ENCODE measurements at regions not wholly inside any gene's neighbourhood (a gene's known extent, or its start where the extent isn't known, plus 50 kb on each side); places are given as distances from the start of the nearest gene placed in this dataset.
"Not testable (repeated sequence)": the region's sequence is repeated elsewhere in the genome, so short reads cannot be mapped to it uniquely, and the experiment has no call there.

DNA sequence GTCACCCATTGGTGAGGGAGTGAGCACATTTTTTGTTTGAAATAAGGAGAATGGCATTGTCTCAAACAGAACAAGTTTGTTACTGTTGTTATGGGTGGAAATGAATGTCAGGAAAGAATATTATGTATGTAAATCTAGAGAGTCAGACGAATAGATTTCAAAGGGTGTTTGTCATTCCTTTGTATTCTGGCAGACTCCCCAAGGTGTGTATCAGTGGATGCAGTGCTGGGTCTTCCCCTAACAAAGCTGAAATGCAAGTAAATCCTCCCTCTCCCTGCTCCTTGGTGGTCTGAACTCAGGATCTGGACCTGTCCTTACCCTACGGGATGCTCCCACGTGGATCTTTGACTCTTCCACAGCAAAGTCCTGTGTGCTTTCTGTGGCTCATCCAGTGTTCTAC lies 139.5 kb upstream of the ZNF516 start:
- DNase-seq (ENCODE audit: low spot score) = no peak

GRCh38 chr18:76633588-76634269 lies 138.7 kb upstream of the ZNF516 start:
- DNase-seq (ENCODE audit: low spot score) = no peak

DNA sequence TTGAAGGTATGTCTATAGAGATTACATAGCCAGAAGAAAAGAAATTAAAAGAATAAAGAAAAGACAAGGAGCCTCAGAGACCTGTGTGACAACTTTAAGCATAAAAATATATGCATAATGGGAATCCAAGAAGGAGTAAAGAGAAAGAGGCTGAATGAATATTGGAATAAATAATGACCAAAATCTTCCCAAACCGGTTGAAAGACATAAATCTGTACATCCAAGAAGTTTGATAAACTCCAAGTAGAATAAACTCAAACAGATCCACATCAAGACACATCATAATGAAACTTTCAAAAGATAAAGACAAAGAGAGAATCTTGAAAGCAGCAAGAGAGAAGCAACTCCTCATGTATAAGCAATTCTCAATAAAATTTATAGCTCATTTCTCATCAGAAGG lies 132.4 kb upstream of the ZNF516 start:
- no peak for DNase-seq (ENCODE audit: low spot score)

DNA sequence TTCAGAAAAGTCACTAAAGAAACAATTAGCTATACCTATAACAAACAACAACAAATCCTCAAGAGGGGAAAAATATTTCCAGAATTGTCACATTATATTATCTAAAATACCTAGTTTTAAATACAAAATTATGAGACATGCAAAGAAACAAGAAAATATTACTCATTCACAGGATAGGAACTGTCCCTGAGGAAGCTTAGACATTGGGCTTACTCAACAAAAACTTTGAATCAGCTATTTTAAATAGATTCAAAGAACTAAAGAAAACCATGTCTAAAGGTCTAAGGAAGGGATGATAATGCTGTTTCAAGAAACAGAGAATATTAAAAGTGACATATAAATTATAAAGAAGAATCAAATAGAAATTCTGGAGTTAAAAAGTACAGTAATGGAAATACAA lies 131.9 kb upstream of the ZNF516 start:
- no peak for DNase-seq (ENCODE audit: low spot score)

GRCh38 chr18:76622651-76623050 lies 127.6 kb upstream of the ZNF516 start:
- DNase-seq (ENCODE audit: low spot score) = no peak

- DNase-seq (ENCODE audit: low spot score) = no peak
Observed at GRCh38 chr18:76621782-76622495, 126.9 kb upstream of the ZNF516 start.

DNA sequence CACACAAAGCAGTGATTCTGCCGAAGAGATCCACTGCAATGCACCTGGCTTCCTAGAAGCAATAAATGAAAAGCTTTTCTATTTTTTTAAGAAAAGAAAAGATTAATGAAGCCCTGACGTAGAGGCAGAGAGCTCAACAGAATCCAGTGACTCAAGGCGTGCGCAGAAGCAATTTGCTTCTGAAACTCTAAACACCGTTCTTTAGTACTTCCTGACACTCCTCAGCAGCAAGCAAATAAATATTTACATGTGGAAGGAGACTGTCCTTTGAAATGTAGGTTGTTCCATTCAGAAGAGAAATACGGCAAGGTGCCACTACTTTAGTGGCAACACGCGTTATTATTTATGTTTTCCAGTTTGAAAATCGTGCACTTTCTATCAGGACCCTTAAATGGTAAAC lies 126.2 kb upstream of the ZNF516 start:
- DNase-seq (ENCODE audit: low spot score) = no peak

GRCh38 chr18:76620321-76621170 lies 125.5 kb upstream of the ZNF516 start:
- no peak for DNase-seq (ENCODE audit: low spot score)

GRCh38 chr18:76619621-76620315 lies 124.7 kb upstream of the ZNF516 start:
- DNase-seq (ENCODE audit: low spot score) = no peak

GRCh38 chr18:76619261-76619620 lies 124.2 kb upstream of the ZNF516 start:
- no peak for DNase-seq (ENCODE audit: low spot score)

- no peak for DNase-seq (ENCODE audit: low spot score)
Observed at GRCh38 chr18:76618721-76619120, 123.7 kb upstream of the ZNF516 start.

- no peak for DNase-seq (ENCODE audit: low spot score)
Observed at GRCh38 chr18:76616373-76616772, 121.3 kb upstream of the ZNF516 start.

DNA sequence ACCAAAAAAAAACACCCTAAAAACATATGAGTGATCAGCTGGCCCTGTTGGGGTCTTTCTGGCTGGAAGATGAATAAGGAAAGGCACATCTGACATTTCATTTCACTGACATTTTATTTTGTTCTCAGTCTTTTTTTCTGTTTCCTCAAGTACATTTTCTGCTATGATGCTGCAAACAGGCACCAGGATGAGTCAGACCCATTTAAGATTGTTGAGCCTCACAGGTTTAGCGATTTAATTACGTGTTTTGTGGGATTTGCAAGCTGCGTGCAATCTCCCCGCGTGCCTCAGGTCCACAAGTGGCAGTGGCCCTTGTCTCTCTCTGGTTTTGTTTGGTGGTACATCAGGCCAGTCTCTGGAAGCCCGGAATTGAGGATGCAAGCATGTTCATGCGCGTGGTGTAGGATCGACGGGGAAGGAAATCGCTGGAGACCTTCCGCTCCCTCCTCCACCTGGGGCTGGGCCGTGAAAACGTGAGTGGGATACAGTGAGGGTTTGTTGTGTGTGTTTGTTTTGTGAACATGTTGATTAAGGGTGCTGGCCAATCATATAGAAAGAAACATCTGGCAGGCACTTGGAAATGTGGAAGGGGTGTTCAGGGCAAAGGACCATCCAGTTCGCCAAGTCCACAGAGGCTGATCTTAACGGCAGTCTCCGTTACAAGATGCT lies 120.2 kb upstream of the ZNF516 start:
- DNase-seq (ENCODE audit: low spot score) = no peak

- DNase-seq (ENCODE audit: low spot score) = no peak
Observed at GRCh38 chr18:76613755-76614120, 118.7 kb upstream of the ZNF516 start.

DNA sequence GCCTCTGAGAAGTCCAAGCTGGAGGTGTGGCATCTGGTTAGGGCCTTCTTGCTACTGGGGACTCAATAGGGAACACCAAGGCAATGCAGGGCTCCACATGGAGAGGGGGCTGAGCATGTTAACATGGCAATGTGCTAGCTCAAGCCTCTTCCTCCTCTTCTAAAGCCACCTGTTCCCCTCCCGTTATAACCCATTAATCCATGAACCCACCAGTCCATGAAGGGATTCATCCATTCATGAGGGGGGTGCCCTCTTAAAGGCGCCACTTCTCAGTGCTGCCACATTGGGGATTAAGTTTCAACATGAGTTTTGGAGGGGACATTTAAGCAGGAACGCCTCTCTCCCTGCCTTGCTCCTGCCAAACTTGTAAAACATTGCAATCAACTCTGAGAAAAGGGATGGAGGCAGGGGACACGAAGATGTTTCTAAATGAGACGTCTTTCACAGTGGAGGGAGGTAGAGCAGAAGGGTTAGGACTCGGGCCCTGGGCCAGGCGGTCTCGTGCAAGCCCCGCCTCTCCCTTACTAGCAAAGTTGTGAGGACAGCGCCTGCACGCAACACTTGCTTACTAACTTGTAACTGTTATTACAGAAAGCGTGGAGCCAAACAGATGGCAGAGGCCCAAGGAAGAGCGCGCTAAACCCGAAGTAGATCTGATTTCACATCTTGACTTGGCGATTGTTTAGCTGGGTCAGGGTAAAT lies 118.2 kb upstream of the ZNF516 start:
- DNase-seq (ENCODE audit: low spot score) = no peak

- not testable (repeated sequence) for DNase-seq (ENCODE audit: low spot score)
Observed at GRCh38 chr18:76611750-76612045, 116.7 kb upstream of the ZNF516 start.

DNA sequence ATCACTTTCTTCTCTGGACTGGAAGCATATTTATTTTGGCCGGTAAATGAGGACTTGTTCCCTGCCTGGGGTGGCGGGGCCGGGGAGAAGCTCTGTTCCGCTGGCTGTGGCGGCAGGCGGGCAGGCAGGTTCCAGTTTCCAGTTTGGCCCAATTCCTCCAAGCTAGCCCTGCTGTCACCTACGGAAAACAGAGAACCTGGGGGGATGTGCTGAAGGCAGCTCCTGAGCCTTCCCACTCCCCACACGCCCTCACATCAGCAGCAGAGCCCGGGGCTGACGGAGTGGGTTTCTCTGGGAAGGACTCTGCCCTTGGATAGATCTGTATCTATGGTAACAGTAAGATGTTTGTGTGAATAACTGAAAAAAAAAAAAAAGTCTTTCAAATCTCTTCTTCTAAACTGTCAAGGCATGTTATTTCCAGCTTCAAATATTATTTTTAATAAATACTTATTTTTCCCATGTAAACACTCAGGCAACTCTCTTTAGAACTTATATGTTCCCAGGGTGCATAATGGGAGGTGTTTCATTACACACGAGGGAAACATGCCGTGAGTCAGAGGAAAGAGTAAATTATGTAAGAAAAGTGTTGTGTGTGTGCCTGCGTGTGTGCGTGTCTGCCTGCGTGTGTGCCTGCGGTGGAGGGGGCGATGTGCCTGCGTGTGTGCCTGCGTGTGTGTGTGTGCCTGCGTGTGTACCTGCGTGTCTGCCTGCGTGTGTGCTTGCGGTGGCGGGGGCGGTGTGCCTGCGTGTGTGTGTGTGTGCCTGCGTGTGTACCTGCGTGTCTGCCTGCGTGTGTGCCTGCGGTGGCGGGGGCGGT lies 116.1 kb upstream of the ZNF516 start:
- no peak for DNase-seq (ENCODE audit: low spot score)

DNA sequence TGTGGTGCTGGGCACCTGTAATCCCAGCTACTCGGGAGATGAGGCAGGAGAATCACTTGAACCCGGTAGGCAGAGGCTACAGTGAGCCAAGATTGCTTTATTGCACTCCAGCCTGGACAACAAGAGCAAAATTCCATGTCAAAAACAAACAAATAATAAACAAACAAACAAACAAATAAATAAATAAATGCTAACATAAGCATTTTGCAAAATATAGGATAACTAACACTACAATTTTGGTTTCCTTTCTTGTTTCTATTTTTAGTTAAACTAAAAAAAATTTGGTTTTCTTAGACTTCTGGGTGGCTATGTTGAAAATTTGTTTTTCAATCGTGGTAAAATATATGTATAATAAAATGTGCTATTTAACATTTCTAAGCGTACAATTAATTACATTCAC lies 115.0 kb upstream of the ZNF516 start:
- no peak for DNase-seq (ENCODE audit: low spot score)

DNA sequence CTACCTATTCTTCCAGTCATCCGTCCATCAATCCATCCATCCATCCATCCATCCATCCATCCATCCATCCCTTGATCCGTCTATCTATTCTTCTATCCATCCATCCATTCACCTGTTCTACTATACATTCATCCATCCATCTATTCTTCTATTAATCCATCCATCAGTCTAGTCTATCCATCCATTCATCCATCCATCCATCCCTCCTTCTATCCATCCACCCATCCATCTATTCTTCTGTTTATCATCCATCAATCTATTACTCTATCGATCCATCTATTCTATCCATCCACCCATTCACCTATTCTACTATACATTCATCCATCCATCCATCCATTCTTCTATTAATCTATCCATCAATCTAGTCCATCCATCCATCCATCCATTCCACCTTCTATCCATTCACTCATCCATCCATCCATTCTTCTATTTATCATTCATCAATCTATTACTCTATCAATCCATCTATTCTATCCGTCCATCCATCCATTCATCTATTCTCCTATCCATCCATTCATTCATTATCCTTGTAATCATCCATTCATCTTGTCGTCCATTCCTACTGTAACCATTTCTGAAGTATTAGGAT lies 110.4 kb upstream of the ZNF516 start:
- DNase-seq (ENCODE audit: low spot score) = no peak

- no peak for DNase-seq (ENCODE audit: low spot score)
Observed at GRCh38 chr18:76604935-76605240, 109.8 kb upstream of the ZNF516 start.
